Mesothelial cell of epicardium (in vitro differentiated cells): ENCODE measurements at regions not wholly inside any gene's neighbourhood (a gene's known extent, or its start where the extent isn't known, plus 50 kb on each side); places are given as distances from the start of the nearest gene placed in this dataset.

Experiments used
- DNase-seq, 2 experiments: peaks; one replicate each; pipeline ENCODE4 v3.0.0; 2021; ENCODE audit warnings: low spot score in 2 of 2; ENCODE audit not compliant: unreplicated experiment in 2 of 2
- H3K27ac Mint-ChIP-seq: 2 replicates; pipeline ENCODE4 v1.8.0; 2021; ENCODE audit warnings: mixed read lengths
- H3K27me3 Mint-ChIP-seq: 2 replicates; pipeline ENCODE4 v1.8.0; 2021; ENCODE audit warnings: low read depth, mixed read lengths
- H3K36me3 Mint-ChIP-seq: 2 replicates; pipeline ENCODE4 v1.8.0; 2021; ENCODE audit warnings: mixed read lengths
- H3K4me1 Mint-ChIP-seq: 2 replicates; pipeline ENCODE4 v1.8.0; 2021; ENCODE audit warnings: mixed read lengths
- H3K4me3 Mint-ChIP-seq: 2 replicates; pipeline ENCODE4 v1.8.0; 2021; ENCODE audit warnings: mild to moderate bottlenecking, moderate library complexity, mixed read lengths
- H3K9me3 Mint-ChIP-seq: 2 replicates; pipeline ENCODE4 v1.8.0; 2021; ENCODE audit warnings: mixed read lengths
- TF ChIP-seq, protein P1 (sequence below): fragments of 200-600 bp; sonication (generic); IDR thresholded peaks from one replicate; pipeline ENCODE4 v1.5.0; 2021; ENCODE audit warnings: antibody characterized with exemption; ENCODE audit not compliant: unreplicated experiment

DNA sequence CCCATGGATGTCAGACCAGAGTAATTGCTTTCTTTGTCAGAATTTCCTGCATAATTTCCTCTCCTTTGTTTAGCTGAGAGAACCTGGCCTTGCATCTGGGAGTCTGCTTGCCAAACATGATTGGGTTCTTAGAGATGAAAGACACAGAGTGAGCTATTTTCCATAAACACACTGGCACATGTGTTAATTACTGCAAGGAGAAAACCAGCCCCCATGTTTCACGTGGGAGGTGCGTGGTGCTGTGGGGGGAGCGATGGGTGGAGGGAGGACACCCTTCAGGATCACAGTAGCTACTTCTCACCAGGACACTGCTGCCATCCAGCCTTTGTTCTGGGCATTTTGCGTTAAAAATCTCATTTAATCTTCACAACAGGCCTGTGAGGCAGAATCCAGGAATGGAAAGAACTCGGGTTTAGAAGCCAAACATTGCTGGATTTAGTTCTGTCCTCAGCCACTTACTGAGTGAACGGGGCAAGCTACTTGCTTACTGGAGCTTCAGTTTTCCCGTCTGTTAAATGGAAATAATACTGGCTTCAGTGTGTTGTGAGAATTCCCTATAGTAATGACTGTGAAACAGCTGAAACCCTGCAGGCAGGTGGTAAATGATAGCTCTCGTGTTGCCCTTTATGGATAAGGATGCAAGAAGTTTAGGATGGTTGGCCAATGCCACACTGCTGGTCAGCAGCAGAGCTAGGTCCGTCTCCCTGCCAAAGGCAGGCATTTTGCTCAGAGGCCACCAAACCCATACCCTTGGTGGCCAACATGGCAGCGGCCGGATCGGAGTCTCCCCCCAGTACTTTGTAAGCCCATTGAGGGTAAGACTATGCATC, 100.1 kb upstream of the ASAP2 start:
- Mint-ChIP-seq H3K27ac (no peak overlapping the region), H3K4me3 (no peak overlapping the region), H3K36me3 (no peaks in the 10 kb centered on the region), H3K9me3 (no peaks in the 10 kb centered on the region), H3K4me1 (peaks cover 36% of the 10 kb centered on the region), H3K27me3 (peaks cover 2% of the 10 kb centered on the region)
- TF ChIP-seq, protein P1, sequence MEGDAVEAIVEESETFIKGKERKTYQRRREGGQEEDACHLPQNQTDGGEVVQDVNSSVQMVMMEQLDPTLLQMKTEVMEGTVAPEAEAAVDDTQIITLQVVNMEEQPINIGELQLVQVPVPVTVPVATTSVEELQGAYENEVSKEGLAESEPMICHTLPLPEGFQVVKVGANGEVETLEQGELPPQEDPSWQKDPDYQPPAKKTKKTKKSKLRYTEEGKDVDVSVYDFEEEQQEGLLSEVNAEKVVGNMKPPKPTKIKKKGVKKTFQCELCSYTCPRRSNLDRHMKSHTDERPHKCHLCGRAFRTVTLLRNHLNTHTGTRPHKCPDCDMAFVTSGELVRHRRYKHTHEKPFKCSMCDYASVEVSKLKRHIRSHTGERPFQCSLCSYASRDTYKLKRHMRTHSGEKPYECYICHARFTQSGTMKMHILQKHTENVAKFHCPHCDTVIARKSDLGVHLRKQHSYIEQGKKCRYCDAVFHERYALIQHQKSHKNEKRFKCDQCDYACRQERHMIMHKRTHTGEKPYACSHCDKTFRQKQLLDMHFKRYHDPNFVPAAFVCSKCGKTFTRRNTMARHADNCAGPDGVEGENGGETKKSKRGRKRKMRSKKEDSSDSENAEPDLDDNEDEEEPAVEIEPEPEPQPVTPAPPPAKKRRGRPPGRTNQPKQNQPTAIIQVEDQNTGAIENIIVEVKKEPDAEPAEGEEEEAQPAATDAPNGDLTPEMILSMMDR: no peak
- DNase-seq: peak in 1 of 2 experiments; percentile 37

DNA sequence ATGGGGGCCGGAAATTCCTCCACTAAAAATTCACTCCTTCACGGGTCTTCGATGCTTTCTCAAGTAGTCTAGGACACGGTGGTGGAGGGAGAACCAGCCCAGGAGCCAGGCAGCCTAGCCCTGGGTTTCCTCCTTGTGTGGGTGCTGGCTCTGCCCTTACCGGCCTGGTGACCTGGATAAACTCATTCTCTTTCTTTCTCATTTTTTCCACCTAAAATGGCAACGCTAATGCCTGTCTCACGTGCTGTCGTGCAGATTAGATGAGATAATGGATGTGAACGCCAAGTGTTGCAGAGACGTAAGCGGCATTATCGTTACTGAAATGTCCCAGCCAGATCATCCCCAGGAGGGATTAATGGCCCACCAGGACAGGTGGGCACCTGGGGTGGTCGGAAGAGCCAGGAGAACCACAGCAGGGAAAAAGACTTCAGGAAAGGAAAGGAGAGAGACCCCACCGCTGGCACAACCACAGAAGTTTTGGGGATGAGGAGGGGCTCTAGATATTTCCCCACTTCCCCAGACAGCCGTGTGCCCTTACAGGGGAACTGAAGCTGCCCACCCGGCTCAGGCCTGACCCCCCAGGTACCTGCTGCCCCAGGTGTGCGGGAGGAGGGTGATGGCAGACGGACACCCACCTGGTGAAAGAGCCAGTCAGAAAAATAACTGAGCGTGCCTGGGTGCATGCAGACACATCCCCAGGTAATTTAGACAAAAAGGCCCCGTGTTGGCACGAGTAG, 100.8 kb upstream of the ASAP2 start:
- TF ChIP-seq, protein P1: no peak
- peak in 1 of 2 experiments; percentile 14 for DNase-seq
- peaks cover 2% of the 10 kb centered on the region for H3K27me3 Mint-ChIP-seq
- no peak overlapping the region for H3K27ac Mint-ChIP-seq
- H3K36me3 Mint-ChIP-seq: no peaks in the 10 kb centered on the region
- no peak overlapping the region for H3K4me3 Mint-ChIP-seq
- H3K9me3 Mint-ChIP-seq: no peaks in the 10 kb centered on the region
- peaks cover 35% of the 10 kb centered on the region for H3K4me1 Mint-ChIP-seq

DNA sequence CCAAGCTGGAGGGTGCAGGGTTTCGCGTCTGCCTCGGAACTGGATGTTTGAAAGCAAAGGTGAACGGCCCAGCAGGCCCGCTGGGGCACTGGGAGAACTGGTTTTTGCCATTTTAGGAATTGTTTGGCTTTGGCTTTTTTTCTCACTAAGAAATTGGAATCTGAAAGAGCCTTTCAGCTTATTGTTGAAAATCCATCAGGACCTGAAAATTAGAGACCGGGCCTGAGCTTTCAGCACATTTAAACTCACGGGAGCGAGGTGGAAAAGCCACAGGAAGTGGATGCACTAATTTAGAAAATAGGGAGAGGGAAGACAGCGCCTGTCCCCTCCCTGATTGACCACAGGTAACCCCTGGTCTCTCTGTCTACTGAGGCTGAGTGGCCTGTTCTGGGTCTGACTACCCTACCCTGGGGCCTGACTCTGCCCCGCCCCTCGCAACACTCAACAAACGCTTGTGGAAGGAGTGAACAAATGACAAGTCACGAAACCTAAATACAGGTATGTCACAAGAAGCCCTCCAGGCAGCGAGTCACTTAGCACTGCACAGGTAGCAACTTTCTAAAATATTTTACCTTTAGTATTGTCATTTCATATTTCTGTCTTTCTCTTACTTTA, 100.3 kb upstream of the MBOAT2 start:
- peaks cover 35% of the 10 kb centered on the region for H3K4me1 Mint-ChIP-seq
- no peak overlapping the region for H3K27ac Mint-ChIP-seq
- no peaks in the 10 kb centered on the region for H3K9me3 Mint-ChIP-seq
- TF ChIP-seq, protein P1: no peak
- no peak for DNase-seq
- peaks cover 2% of the 10 kb centered on the region for H3K27me3 Mint-ChIP-seq
- H3K36me3 Mint-ChIP-seq: no peaks in the 10 kb centered on the region
- H3K4me3 Mint-ChIP-seq: no peak overlapping the region

DNA sequence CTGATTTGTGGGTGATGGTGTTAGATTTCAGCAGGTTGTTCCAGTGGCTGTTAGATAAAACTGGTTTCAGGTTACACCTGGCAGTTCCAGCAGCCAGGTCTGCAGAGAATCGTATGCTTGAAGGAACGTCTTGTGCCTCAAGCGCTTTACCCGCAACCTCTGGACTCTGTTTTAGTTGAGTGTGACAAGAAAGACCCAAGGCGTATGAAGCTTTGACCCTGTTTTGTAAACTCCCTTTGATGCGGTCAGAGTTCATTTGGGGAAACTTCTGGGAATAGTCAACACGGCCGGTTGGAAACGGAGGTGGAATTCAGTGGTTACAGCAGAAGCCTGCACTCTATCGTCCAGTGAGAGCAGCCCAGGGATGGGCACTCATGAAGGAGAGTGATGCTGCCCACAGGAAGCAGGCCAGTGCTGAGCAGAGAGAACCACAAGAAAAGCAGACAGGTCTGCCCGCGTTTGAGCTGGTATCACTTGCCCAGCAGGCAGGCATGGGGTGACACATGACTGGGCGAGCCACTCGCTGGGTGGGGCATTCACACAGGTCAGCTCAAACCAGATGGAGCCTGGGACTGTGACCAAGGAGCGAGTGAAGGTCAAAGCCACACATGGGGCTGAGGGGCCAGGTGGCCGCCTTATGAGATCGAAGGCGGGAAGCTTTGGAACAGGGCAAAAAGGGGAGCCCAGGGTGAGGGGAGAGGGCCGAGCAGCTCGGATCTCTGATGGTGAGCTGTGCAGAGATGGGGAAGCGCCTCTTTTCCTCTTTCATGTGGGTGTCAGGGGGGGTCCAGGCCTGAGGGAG, 99.6 kb upstream of the MBOAT2 start:
- TF ChIP-seq, protein P1: no peak
- peak overlapping the region; percentile 2 for H3K4me3 Mint-ChIP-seq
- no peak for DNase-seq

DNA sequence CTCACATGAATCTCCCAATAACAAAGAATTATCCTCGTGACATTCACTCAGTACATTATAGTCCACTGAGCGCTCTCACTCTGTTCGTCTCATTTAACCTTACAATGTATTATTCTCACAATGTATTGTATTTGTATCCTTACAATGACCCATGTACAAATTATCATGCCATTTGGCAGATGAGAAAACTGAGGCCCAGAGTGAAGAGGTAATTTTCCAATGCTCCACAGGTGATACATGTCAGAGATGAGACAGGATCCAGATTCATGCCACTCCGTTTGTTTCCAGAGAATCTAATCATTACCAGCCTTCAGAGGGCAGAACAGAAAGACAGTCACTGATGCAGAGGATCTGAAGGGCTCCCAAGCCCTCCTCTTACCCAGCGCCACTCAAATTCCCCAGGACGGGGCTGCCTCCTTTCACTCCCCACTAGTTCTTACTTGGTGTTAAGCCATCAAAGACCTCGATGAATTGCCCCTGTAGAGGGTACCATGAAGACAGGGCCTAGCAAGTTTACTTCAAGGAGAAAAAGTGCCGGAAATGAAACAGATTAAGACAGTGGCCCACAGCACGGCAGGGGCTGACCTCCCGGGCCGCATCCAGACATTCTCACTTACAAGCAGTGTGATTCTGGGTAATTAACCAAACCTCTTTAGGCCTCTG, 98.4 kb upstream of the MBOAT2 start:
- Mint-ChIP-seq H3K9me3 (no peaks in the 10 kb centered on the region), H3K27me3 (peaks cover 2% of the 10 kb centered on the region)

More for the DNA sequence above, 99.6 kb upstream of the MBOAT2 start:
- Mint-ChIP-seq H3K27ac (peak overlapping the region; percentile 28), H3K27me3 (peaks cover 2% of the 10 kb centered on the region), H3K9me3 (no peaks in the 10 kb centered on the region), H3K4me1 (peaks cover 35% of the 10 kb centered on the region), H3K36me3 (no peaks in the 10 kb centered on the region)

More for the DNA sequence above, 98.4 kb upstream of the MBOAT2 start:
- TF ChIP-seq, protein P1: no peak
- peaks cover 35% of the 10 kb centered on the region for H3K4me1 Mint-ChIP-seq
- no peak overlapping the region for H3K27ac Mint-ChIP-seq
- no peak overlapping the region for H3K4me3 Mint-ChIP-seq
- no peaks in the 10 kb centered on the region for H3K36me3 Mint-ChIP-seq
- no peak for DNase-seq
